ENCODE measurements at regions not wholly inside any gene's neighbourhood (a gene's known extent, or its start where the extent isn't known, plus 50 kb on each side); places are given as distances from the start of the nearest gene placed in this dataset.
A peak's percentile ranks its signal among the peaks of the same experiment; 100 is the strongest.

DNA sequence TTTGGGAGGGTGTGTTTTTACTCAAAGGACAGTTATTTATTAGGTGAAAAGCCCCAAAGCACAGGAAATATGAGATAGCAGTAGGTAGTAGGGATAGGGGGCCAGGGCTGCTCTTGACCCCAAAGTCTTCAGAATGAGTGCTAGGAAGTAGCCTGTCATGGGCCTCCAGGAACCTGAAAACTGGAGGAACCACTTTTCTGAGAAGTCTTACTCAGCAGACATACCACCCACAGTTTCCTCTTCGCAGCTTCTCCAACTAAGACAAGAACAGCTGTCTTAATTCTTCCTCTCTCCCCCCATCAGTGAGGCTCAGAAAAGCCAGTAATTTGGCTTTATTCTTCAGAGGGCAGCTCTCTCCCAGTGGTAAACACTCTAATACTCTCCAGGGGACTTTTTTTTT is 84.0 kb upstream of the CTSC start:
- Histone ChIP-seq H2BK12ac (ENCODE audit: insufficient read length, low read depth, low read length) (no peak overlapping the region), H2BK5ac (ENCODE audit: insufficient read length, low read length) (no peak overlapping the region), H2AFZ (ENCODE audit: low read length) (no peak overlapping the region), H4K5ac (ENCODE audit: insufficient read length, low read depth, low read length) (no peak overlapping the region), H3K4me2 (ENCODE audit: insufficient read depth, insufficient read length, low read length) (no peak overlapping the region), H3K27me3 (ENCODE audit: insufficient read depth, low read length) (no peaks in the 10 kb centered on the region), H2BK20ac (ENCODE audit: low read depth, low read length, poor library complexity, severe bottlenecking) (no peak overlapping the region), H3K56ac (ENCODE audit: insufficient read length, low read depth, low read length) (no peak overlapping the region), H3K23ac (ENCODE audit: insufficient read length, low read depth, low read length) (no peak overlapping the region), H4K8ac (replicated peaks; ENCODE audit: insufficient read length, low read depth, low read length) (no peak overlapping the region), H3K18ac (ENCODE audit: insufficient read length, low read depth, low read length) (no peak overlapping the region), H3K9ac (ENCODE audit: extremely low read depth, insufficient read length, low read length) (no peak overlapping the region), H3K9me3 (ENCODE audit: control insufficient read depth, low read depth, low read length) (no peaks in the 10 kb centered on the region), H3K27ac (ENCODE audit: insufficient read length, low read depth, low read length) (no peak overlapping the region), H2AK5ac (ENCODE audit: insufficient read length, low read length) (no peak overlapping the region), H3K4ac (ENCODE audit: low read depth, low read length) (no peak overlapping the region), H3K79me1 (ENCODE audit: insufficient read depth, low read depth, low read length, poor library complexity, severe bottlenecking) (no peaks in the 10 kb centered on the region), H3K23me2 (ENCODE audit: insufficient read length, low read depth, low read length, poor library complexity, severe bottlenecking) (no peaks in the 10 kb centered on the region), H3T11ph (ENCODE audit: low read length) (no peak overlapping the region), H2BK15ac (ENCODE audit: low read depth, low read length) (no peak overlapping the region), H3K4me1 (ENCODE audit: insufficient read depth, low read length) (no peaks in the 10 kb centered on the region; the same call in 1 of the 2 replicates), H3K79me2 (ENCODE audit: insufficient read depth, low read length) (no peaks in the 10 kb centered on the region), H2BK120ac (ENCODE audit: low read depth, low read length, poor library complexity, severe bottlenecking) (no peak overlapping the region), H3K14ac (ENCODE audit: insufficient read depth, low read length) (no peak overlapping the region), H4K91ac (ENCODE audit: insufficient read length, low read depth, low read length) (no peak overlapping the region), H4K20me1 (ENCODE audit: control insufficient read depth, insufficient read depth, insufficient read length) (no peaks in the 10 kb centered on the region)
- H3K27me3 Mint-ChIP-seq (ENCODE audit: low read depth): no peaks in the 10 kb centered on the region
- H3K4me1 Mint-ChIP-seq: peaks cover 13 to 22% of the 10 kb centered on the region in 2 experiments
- no CpG with 5 or more reads among the region's 1 CpG for WGBS (ENCODE audit: extremely low coverage, insufficient read length, low lambda C conversion rate)
- H3K9me3 Mint-ChIP-seq: no peaks in the 10 kb centered on the region
- no peaks in the 10 kb centered on the region for H3K36me3 Mint-ChIP-seq (ENCODE audit: insufficient read depth in 1 of 3, low read depth in 3 of 3)
- no peak for DNase-seq
- H3K4me3 Mint-ChIP-seq: no peak overlapping the region
- TF ChIP-seq, protein P1, sequence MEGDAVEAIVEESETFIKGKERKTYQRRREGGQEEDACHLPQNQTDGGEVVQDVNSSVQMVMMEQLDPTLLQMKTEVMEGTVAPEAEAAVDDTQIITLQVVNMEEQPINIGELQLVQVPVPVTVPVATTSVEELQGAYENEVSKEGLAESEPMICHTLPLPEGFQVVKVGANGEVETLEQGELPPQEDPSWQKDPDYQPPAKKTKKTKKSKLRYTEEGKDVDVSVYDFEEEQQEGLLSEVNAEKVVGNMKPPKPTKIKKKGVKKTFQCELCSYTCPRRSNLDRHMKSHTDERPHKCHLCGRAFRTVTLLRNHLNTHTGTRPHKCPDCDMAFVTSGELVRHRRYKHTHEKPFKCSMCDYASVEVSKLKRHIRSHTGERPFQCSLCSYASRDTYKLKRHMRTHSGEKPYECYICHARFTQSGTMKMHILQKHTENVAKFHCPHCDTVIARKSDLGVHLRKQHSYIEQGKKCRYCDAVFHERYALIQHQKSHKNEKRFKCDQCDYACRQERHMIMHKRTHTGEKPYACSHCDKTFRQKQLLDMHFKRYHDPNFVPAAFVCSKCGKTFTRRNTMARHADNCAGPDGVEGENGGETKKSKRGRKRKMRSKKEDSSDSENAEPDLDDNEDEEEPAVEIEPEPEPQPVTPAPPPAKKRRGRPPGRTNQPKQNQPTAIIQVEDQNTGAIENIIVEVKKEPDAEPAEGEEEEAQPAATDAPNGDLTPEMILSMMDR (conservative IDR thresholded peaks at IDR 0.05): no peak
- peak overlapping the region in 1 of 3 experiments; percentile 80; a peak in 2 of 7 replicates for H3K27ac Mint-ChIP-seq
